ENCODE measurements at regions not wholly inside any gene's neighbourhood (a gene's known extent, or its start where the extent isn't known, plus 50 kb on each side); places are given as distances from the start of the nearest gene placed in this dataset.

DNA sequence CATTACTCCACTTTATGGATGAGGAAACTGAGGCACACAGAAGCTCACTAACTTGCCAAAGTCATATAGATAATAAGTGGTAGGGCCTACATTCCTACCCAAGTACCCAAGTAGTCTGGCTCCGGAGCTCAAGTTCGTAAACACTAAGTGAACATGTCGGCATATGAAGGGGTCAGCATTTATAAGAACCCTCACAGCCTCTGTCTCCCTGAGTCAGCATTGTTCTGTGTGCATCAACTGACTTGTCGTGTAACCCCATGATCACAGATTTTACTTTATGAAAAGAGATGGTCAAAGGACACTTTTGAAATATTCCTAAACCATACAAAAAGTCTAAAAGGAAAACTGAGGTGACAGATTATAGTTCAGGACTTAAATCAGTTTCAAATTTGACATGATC lies 260.1 kb upstream of the CCDC54 start:
- TF ChIP-seq CSDC2 (CRISPR knock-in tag; IDR thresholded peaks at IDR 0.05): no peak
- TF ChIP-seq SNAI2 (CRISPR knock-in tag; IDR thresholded peaks at IDR 0.05): no peak
- no peak for TF ChIP-seq TCF4 (CRISPR knock-in tag; IDR thresholded peaks at IDR 0.05; ENCODE audit: borderline replicate concordance)
- no peak for TF ChIP-seq ZFP3 (CRISPR knock-in tag; IDR thresholded peaks at IDR 0.05)
- TF ChIP-seq PPARA (CRISPR knock-in tag; IDR thresholded peaks at IDR 0.05; ENCODE audit: borderline replicate concordance): no peak
- no peak for TF ChIP-seq ZNF565 (CRISPR knock-in tag; conservative IDR thresholded peaks at IDR 0.05; ENCODE audit: low read depth)
- no peak for ATAC-seq

DNA sequence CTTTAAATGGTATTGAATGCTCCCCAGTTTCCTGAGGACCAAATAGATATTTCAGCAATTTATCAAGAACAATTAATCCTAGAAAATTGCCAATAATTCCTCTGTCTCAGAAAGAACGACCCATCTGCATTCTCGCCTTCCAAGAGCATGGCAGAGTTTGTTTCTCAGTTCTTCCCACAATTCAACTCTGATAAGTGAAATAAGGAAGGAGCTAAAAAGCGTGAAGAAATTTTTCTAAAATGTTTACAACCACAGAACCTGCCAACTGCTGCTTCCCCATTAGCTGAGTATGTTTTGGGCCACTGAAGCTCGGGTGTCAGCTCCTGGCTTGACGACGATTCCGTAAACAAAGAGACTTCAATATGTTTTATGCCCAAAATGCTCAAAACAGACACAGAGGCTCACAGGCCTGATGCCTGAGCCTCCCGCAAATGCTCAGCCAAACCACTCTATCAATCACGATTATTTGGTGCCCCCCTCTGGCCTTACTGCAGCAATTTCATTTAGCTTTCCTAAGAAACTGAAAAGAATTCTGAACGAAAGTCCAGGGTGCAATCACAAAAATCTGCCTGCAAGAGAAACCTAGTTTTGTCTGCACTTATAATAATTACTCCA lies 259.2 kb upstream of the CCDC54 start:
- TF ChIP-seq CSDC2 (CRISPR knock-in tag; IDR thresholded peaks at IDR 0.05): no peak
- TF ChIP-seq RARB (CRISPR knock-in tag; IDR thresholded peaks at IDR 0.05): no peak
- TF ChIP-seq ESRRG (CRISPR knock-in tag; IDR thresholded peaks at IDR 0.05): no peak
- TF ChIP-seq ZC3H10 (CRISPR knock-in tag; IDR thresholded peaks at IDR 0.05): no peak
- no peak for TF ChIP-seq PPARA (CRISPR knock-in tag; IDR thresholded peaks at IDR 0.05; ENCODE audit: borderline replicate concordance)
- no peak for TF ChIP-seq ZNF565 (CRISPR knock-in tag; conservative IDR thresholded peaks at IDR 0.05; ENCODE audit: low read depth)
- no peak for TF ChIP-seq ISL1 (CRISPR knock-in tag; IDR thresholded peaks at IDR 0.05)
- TF ChIP-seq, protein P1, sequence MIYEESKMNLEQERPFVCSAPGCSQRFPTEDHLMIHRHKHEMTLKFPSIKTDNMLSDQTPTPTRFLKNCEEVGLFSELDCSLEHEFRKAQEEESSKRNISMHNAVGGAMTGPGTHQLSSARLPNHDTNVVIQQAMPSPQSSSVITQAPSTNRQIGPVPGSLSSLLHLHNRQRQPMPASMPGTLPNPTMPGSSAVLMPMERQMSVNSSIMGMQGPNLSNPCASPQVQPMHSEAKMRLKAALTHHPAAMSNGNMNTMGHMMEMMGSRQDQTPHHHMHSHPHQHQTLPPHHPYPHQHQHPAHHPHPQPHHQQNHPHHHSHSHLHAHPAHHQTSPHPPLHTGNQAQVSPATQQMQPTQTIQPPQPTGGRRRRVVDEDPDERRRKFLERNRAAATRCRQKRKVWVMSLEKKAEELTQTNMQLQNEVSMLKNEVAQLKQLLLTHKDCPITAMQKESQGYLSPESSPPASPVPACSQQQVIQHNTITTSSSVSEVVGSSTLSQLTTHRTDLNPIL (CRISPR knock-in tag; IDR thresholded peaks at IDR 0.05; ENCODE audit: low read depth): no peak
- TF ChIP-seq, protein P2, sequence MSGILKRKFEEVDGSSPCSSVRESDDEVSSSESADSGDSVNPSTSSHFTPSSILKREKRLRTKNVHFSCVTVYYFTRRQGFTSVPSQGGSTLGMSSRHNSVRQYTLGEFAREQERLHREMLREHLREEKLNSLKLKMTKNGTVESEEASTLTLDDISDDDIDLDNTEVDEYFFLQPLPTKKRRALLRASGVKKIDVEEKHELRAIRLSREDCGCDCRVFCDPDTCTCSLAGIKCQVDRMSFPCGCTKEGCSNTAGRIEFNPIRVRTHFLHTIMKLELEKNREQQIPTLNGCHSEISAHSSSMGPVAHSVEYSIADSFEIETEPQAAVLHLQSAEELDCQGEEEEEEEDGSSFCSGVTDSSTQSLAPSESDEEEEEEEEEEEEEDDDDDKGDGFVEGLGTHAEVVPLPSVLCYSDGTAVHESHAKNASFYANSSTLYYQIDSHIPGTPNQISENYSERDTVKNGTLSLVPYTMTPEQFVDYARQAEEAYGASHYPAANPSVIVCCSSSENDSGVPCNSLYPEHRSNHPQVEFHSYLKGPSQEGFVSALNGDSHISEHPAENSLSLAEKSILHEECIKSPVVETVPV (CRISPR knock-in tag; IDR thresholded peaks at IDR 0.05): no peak
- TF ChIP-seq, protein P3, sequence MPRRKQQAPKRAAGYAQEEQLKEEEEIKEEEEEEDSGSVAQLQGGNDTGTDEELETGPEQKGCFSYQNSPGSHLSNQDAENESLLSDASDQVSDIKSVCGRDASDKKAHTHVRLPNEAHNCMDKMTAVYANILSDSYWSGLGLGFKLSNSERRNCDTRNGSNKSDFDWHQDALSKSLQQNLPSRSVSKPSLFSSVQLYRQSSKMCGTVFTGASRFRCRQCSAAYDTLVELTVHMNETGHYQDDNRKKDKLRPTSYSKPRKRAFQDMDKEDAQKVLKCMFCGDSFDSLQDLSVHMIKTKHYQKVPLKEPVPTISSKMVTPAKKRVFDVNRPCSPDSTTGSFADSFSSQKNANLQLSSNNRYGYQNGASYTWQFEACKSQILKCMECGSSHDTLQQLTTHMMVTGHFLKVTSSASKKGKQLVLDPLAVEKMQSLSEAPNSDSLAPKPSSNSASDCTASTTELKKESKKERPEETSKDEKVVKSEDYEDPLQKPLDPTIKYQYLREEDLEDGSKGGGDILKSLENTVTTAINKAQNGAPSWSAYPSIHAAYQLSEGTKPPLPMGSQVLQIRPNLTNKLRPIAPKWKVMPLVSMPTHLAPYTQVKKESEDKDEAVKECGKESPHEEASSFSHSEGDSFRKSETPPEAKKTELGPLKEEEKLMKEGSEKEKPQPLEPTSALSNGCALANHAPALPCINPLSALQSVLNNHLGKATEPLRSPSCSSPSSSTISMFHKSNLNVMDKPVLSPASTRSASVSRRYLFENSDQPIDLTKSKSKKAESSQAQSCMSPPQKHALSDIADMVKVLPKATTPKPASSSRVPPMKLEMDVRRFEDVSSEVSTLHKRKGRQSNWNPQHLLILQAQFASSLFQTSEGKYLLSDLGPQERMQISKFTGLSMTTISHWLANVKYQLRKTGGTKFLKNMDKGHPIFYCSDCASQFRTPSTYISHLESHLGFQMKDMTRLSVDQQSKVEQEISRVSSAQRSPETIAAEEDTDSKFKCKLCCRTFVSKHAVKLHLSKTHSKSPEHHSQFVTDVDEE (CRISPR knock-in tag; IDR thresholded peaks at IDR 0.05): no peak
- TF ChIP-seq OSR1 (CRISPR knock-in tag; IDR thresholded peaks at IDR 0.05): no peak
- no peak for TF ChIP-seq TCF4 (CRISPR knock-in tag; IDR thresholded peaks at IDR 0.05; ENCODE audit: borderline replicate concordance)
- no peak for TF ChIP-seq BACH2 (CRISPR knock-in tag; IDR thresholded peaks at IDR 0.05; ENCODE audit: borderline replicate concordance)
- ATAC-seq: peak; percentile 95

DNA sequence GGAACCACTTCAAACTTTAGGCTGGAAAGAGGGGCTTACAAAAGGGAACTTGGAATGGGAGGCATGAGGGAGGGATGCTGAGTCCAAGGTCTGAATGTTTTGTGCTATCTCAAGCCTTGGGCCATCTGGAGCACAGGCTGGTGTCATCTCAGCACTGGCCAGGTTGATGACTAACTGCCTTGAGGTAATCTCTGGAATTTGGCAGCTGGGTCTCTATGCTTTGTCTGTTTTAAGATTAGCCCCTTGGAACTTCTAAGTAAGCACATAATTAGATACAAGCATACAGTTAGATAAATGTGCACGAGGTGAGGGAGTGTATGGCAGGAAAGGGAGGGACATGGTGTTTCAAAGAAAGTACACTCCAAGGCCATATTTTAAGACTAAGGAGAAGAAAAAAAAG lies 252.4 kb upstream of the CCDC54 start:
- ATAC-seq: peak; percentile 64
- TF ChIP-seq ESRRG (CRISPR knock-in tag; IDR thresholded peaks at IDR 0.05) (no peak), ISL1 (CRISPR knock-in tag; IDR thresholded peaks at IDR 0.05) (peak; percentile 77), GLIS3 (CRISPR knock-in tag; IDR thresholded peaks at IDR 0.05) (no peak), ZNF70 (CRISPR knock-in tag; IDR thresholded peaks at IDR 0.05) (no peak), RARB (CRISPR knock-in tag; IDR thresholded peaks at IDR 0.05) (no peak), OSR1 (CRISPR knock-in tag; IDR thresholded peaks at IDR 0.05) (no peak), CSDC2 (CRISPR knock-in tag; IDR thresholded peaks at IDR 0.05) (no peak), ZFP30 (CRISPR knock-in tag; IDR thresholded peaks at IDR 0.05) (no peak), TOX (CRISPR knock-in tag; IDR thresholded peaks at IDR 0.05; ENCODE audit: borderline replicate concordance) (no peak), TCF4 (CRISPR knock-in tag; IDR thresholded peaks at IDR 0.05; ENCODE audit: borderline replicate concordance) (0 out of 2 replicates have a peak, but pooled peaks have one; percentile 13), SNAI2 (CRISPR knock-in tag; IDR thresholded peaks at IDR 0.05) (peak; percentile 57; the same call in 1 of the 2 replicates), ZNF8 (CRISPR knock-in tag; IDR thresholded peaks at IDR 0.05) (no peak), ZNF565 (CRISPR knock-in tag; conservative IDR thresholded peaks at IDR 0.05; ENCODE audit: low read depth) (no peak), BACH2 (CRISPR knock-in tag; IDR thresholded peaks at IDR 0.05; ENCODE audit: borderline replicate concordance) (no peak), ARNTL (CRISPR knock-in tag; IDR thresholded peaks at IDR 0.05; ENCODE audit: borderline replicate concordance, low read depth) (no peak), ZFP3 (CRISPR knock-in tag; IDR thresholded peaks at IDR 0.05) (no peak)
- TF ChIP-seq, protein P4, sequence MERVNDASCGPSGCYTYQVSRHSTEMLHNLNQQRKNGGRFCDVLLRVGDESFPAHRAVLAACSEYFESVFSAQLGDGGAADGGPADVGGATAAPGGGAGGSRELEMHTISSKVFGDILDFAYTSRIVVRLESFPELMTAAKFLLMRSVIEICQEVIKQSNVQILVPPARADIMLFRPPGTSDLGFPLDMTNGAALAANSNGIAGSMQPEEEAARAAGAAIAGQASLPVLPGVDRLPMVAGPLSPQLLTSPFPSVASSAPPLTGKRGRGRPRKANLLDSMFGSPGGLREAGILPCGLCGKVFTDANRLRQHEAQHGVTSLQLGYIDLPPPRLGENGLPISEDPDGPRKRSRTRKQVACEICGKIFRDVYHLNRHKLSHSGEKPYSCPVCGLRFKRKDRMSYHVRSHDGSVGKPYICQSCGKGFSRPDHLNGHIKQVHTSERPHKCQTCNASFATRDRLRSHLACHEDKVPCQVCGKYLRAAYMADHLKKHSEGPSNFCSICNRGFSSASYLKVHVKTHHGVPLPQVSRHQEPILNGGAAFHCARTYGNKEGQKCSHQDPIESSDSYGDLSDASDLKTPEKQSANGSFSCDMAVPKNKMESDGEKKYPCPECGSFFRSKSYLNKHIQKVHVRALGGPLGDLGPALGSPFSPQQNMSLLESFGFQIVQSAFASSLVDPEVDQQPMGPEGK (CRISPR knock-in tag; IDR thresholded peaks at IDR 0.05; ENCODE audit: borderline replicate concordance): peak; percentile 47; the same call in 1 of the 2 replicates
- TF ChIP-seq, protein P5, sequence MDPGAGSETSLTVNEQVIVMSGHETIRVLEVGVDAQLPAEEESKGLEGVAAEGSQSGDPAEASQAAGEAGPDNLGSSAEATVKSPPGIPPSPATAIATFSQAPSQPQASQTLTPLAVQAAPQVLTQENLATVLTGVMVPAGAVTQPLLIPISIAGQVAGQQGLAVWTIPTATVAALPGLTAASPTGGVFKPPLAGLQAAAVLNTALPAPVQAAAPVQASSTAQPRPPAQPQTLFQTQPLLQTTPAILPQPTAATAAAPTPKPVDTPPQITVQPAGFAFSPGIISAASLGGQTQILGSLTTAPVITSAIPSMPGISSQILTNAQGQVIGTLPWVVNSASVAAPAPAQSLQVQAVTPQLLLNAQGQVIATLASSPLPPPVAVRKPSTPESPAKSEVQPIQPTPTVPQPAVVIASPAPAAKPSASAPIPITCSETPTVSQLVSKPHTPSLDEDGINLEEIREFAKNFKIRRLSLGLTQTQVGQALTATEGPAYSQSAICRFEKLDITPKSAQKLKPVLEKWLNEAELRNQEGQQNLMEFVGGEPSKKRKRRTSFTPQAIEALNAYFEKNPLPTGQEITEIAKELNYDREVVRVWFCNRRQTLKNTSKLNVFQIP (CRISPR knock-in tag; IDR thresholded peaks at IDR 0.05; ENCODE audit: borderline replicate concordance, low read depth): no peak
- TF ChIP-seq, protein P1 (CRISPR knock-in tag; IDR thresholded peaks at IDR 0.05; ENCODE audit: low read depth): no peak
- TF ChIP-seq, protein P2 (CRISPR knock-in tag; IDR thresholded peaks at IDR 0.05): no peak

Data from SK-N-SH treated with all-trans-retinoic acid at 6 μM for 48 hours (cell line).